Esophagus muscularis mucosa (tissue), 3 donors: ENCODE measurements at regions not wholly inside any gene's neighbourhood (a gene's known extent, or its start where the extent isn't known, plus 50 kb on each side); places are given as distances from the start of the nearest gene placed in this dataset.

Experiments used
- POLR2A ChIP-seq: fragments of 450-650 bp; IDR thresholded peaks from one replicate; pipeline ENCODE4 v1.6.1; 2017; ENCODE audit warnings: antibody characterized with exemption, moderate library complexity, mild to moderate bottlenecking, low read depth
- TF ChIP-seq, protein P1 (sequence below), 3 experiments: fragments of 200-600 bp in 2 of 3; fragments of 450-650 bp in 1 of 3; sonication (generic) in 2 of 3; IDR thresholded peaks; one replicate each; pipeline ENCODE4 v1.5.1; 2017 to 2019; ENCODE audit warnings: antibody characterized with exemption in 3 of 3, mild to moderate bottlenecking in 2 of 3, moderate library complexity in 1 of 3

DNA sequence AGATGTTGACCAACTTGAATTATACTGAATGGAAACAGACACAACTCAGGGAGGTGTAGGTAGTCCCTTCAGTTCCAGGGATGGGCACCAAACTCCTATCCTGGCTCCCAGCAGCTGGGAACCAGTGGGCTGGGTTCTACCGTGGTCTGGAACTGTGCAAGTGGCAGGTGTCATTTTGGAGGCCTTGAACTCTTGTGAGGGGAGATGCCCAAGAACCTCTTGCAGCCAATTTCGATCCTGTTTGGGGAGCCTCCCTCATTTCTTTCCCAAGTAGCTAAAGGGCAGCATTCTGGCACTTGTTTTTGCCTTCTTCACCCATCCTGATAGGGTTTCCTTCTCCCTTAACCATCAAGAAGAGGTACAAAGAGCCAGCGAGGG, 200.2 kb downstream of the ANKRD30B start:
- TF ChIP-seq, protein P1, sequence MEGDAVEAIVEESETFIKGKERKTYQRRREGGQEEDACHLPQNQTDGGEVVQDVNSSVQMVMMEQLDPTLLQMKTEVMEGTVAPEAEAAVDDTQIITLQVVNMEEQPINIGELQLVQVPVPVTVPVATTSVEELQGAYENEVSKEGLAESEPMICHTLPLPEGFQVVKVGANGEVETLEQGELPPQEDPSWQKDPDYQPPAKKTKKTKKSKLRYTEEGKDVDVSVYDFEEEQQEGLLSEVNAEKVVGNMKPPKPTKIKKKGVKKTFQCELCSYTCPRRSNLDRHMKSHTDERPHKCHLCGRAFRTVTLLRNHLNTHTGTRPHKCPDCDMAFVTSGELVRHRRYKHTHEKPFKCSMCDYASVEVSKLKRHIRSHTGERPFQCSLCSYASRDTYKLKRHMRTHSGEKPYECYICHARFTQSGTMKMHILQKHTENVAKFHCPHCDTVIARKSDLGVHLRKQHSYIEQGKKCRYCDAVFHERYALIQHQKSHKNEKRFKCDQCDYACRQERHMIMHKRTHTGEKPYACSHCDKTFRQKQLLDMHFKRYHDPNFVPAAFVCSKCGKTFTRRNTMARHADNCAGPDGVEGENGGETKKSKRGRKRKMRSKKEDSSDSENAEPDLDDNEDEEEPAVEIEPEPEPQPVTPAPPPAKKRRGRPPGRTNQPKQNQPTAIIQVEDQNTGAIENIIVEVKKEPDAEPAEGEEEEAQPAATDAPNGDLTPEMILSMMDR (IDR thresholded peaks at IDR 0.05): no peak
- TF ChIP-seq POLR2A: no peak
